ENCODE measurements at regions not wholly inside any gene's neighbourhood (a gene's known extent, or its start where the extent isn't known, plus 50 kb on each side); places are given as distances from the start of the nearest gene placed in this dataset.

DNA sequence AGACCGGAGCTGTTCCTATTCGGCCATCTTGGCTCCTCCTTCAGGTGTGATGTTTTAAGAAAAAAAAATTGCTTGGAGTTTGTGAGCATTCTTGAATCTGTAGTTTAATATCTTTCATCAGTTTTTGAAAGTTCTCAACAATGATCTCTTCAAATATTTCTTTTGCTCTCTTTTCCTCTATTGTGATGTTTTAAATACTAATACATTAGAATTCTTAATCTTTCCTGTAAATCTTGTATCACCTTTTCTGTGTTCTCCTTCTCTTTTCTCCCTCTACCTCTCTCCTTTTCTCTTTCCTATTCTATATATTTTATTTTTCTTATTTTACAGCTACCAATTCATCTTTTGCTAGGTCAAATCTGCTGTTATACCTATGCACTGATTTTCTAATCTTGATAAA lies 212.3 kb downstream of the RPS12 start:
- no peaks in the 10 kb centered on the region for H3K9me3 Mint-ChIP-seq
- DNase-seq (ENCODE audit: low spot score in 2 of 2): no peak
- H3K36me3 Mint-ChIP-seq: no peaks in the 10 kb centered on the region
- no peak overlapping the region for H3K4me3 Mint-ChIP-seq
- H3K27me3 Mint-ChIP-seq: no peaks in the 10 kb centered on the region
- ATAC-seq (ENCODE audit: low read depth): no peak
- H3K4me1 Mint-ChIP-seq: no peaks in the 10 kb centered on the region
- H3K27ac Mint-ChIP-seq: no peak overlapping the region

DNA sequence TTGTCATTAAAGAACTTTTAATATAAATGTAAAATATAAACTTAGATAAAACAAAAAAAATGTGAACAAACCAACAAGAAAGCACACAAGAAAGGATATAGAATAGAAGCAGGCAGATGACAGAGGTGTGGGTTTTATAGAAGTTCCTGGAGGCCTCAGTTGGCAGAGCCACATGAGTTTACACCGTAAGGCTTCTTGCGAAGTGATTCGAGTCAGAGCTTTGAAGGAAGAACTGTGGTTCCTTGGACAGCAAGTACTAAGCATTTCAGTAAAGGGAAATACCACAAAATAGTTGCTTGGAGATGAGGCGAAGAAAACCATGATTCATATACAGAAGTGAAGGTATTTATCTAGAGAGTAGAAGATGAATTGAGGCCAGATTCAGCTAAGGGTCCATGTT lies 207.9 kb upstream of the EYA4 start:
- Mint-ChIP-seq H3K4me3 (no peak overlapping the region), H3K4me1 (no peaks in the 10 kb centered on the region), H3K36me3 (no peaks in the 10 kb centered on the region), H3K27ac (no peak overlapping the region), H3K27me3 (peaks cover 3% of the 10 kb centered on the region), H3K9me3 (no peaks in the 10 kb centered on the region)
- ATAC-seq (ENCODE audit: low read depth) (no peak), DNase-seq (ENCODE audit: low spot score in 2 of 2) (no peak)

DNA sequence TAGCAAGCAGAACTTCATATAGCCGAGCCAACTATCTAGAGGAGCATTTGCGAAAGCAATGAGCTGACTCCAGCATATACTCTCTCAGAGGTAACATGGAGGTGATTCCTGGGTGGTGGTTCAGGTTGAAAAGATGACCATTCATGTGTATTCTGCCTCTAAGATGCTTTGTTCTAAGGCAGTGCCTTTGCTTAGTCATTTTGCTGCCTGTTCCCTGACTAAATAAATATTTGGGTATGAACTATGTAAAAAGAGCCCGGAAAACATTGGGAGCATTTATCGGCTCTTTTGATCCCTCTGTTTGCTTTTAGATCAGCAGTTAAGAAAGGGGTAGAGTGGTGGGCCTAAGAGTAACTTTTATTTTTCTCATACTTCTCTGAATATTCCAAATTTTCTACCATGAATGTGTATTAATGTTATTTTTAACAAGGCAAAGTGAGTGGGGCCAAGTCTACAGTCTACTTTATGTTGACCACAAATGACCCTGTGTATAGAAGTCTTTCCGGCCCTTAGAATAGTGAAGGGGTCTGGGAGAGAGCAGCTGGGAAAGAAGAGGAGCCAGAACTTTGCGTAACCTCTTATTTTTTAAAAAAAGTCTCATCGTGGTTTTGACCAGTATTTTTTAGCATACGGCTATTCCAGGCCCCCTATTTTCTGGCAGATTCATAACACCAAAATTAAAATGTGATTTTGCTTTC lies 206.5 kb upstream of the EYA4 start:
- DNase-seq (ENCODE audit: low spot score in 2 of 2): no peak
- no peaks in the 10 kb centered on the region for H3K4me1 Mint-ChIP-seq
- peaks cover 3% of the 10 kb centered on the region for H3K27me3 Mint-ChIP-seq
- no peak for ATAC-seq (ENCODE audit: low read depth)
- no peaks in the 10 kb centered on the region for H3K9me3 Mint-ChIP-seq
- H3K36me3 Mint-ChIP-seq: no peaks in the 10 kb centered on the region
- H3K4me3 Mint-ChIP-seq: no peak overlapping the region
- H3K27ac Mint-ChIP-seq: no peak overlapping the region

DNA sequence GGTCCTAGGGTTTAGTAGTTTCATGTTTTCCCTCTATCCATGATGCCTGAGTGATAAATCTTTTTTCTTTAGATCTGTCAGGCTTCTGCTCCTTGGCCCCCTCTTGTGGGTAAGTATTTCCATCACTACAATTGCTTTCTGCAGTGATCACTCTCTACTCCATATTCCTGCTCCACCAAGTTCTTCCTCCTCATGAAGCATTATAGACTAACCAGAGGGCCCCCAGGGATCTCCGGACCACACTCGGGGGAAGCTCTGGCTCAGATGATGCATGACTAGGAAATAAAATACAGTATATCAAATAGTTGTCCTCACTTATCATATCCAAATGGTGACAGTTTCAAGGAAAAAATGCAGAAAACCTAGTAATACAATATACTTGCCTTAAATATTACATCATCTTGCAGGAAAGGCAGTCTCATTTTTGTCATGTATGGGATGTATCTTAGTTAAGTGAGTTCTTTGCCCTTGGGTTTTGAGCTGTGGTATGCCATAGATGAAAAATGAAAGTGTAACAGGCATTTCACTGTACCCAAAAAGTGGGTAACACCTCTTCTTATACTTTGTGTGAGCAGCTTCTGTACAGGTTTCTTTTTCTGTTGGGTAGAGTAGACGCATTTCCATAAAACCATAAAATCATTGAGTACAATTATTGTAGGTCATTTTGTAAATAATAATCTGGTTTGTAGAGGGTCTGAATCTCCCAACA lies 200.9 kb upstream of the EYA4 start:
- Mint-ChIP-seq H3K9me3 (no peaks in the 10 kb centered on the region), H3K4me1 (no peaks in the 10 kb centered on the region), H3K27ac (no peak overlapping the region), H3K36me3 (no peaks in the 10 kb centered on the region), H3K4me3 (no peak overlapping the region), H3K27me3 (peaks cover 1% of the 10 kb centered on the region)
- peak in 1 of 2 donors; percentile 1 for DNase-seq (ENCODE audit: low spot score in 2 of 2)
- no peak for ATAC-seq (ENCODE audit: low read depth)

DNA sequence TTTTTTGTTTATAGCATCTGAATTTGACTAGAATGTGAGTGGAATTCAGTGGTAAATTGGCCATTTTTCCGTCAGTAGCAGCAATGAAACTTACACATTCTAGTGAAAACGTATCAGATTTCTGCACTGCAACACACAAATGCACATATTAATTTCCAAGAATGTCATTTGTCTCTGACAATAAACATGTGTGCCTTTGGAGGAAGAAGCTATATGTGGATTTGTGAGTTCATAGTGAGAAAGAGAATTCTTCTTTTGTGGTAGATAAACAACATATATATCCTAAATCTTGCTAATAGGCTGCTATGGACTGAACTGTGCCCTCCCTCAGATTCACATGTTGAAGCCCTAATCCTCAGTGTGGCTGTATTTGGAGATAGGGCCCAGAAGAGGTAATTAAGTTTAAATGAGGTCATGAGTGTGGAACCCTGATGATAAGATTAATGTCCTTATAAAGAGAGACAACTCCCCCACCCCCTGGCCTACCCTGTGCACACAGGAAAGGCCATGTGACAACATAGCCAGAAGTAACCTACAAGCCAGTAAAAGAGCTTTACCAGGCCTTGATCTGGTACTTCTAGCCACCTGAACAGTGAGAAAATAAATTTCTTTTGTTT lies 200.2 kb upstream of the EYA4 start:
- ATAC-seq (ENCODE audit: low read depth): no peak
- Mint-ChIP-seq H3K9me3 (no peaks in the 10 kb centered on the region), H3K4me1 (no peaks in the 10 kb centered on the region)

DNA sequence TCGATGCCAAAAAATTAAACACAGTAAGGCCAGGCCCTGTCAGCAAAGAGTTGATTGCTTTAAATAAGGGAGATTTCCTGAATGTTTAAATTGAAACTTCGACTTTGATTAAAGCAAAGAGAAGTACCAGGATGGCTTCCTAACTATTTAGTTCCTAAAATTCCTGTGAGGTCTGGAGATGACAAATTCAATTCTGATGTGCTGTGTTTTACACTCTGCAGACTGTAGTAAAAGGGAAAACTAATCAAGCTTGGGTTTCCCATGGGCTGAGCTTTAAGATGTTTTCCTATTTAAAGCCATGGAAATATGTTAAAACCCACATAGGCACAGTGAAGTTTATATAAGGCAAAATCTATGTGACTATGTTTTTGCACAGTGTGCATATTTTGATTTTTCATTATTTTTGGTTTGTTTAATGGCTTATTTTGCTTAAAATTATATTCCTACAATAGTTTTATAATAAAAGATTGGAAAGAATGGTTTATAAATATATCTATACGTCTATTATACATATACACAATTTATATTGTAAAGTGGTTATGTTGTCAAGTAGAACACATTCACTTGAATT lies 198.5 kb upstream of the EYA4 start:
- Mint-ChIP-seq H3K27me3 (peaks cover 1% of the 10 kb centered on the region), H3K4me3 (no peak overlapping the region), H3K9me3 (no peaks in the 10 kb centered on the region), H3K4me1 (no peaks in the 10 kb centered on the region), H3K27ac (no peak overlapping the region), H3K36me3 (no peaks in the 10 kb centered on the region)
- DNase-seq (ENCODE audit: low spot score in 2 of 2) (no peak), ATAC-seq (ENCODE audit: low read depth) (no peak)

More for the DNA sequence above, 200.2 kb upstream of the EYA4 start:
- no peaks in the 10 kb centered on the region for H3K36me3 Mint-ChIP-seq
- no peak overlapping the region for H3K27ac Mint-ChIP-seq
- H3K27me3 Mint-ChIP-seq: peaks cover 1% of the 10 kb centered on the region
- no peak overlapping the region for H3K4me3 Mint-ChIP-seq
- no peak for DNase-seq (ENCODE audit: low spot score in 2 of 2)

DNA sequence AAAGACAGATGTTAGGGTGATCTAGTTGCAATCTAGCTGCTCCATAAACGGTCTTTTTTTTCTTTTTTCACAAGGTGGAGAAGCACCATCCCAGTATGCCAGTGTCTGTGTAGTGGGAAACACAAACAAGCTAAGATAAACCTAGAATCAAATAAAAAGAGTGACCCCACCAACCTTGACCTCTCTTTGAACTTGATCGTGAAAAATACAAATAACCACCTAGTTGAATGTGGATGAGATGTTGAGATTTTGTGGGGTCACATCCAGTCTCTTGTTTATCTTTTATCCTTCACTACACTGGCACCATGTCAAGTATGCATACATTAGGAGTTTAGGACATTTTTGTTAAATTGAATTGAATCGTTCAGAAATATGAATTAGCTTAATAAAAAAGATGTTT lies 194.6 kb upstream of the EYA4 start:
- no peak overlapping the region for H3K4me3 Mint-ChIP-seq
- H3K27ac Mint-ChIP-seq: no peak overlapping the region
- no peaks in the 10 kb centered on the region for H3K36me3 Mint-ChIP-seq
- no peaks in the 10 kb centered on the region for H3K9me3 Mint-ChIP-seq
- peaks cover 1% of the 10 kb centered on the region for H3K27me3 Mint-ChIP-seq
- no peak for DNase-seq (ENCODE audit: low spot score in 2 of 2)
- H3K4me1 Mint-ChIP-seq: no peaks in the 10 kb centered on the region
- ATAC-seq (ENCODE audit: low read depth): no peak

DNA sequence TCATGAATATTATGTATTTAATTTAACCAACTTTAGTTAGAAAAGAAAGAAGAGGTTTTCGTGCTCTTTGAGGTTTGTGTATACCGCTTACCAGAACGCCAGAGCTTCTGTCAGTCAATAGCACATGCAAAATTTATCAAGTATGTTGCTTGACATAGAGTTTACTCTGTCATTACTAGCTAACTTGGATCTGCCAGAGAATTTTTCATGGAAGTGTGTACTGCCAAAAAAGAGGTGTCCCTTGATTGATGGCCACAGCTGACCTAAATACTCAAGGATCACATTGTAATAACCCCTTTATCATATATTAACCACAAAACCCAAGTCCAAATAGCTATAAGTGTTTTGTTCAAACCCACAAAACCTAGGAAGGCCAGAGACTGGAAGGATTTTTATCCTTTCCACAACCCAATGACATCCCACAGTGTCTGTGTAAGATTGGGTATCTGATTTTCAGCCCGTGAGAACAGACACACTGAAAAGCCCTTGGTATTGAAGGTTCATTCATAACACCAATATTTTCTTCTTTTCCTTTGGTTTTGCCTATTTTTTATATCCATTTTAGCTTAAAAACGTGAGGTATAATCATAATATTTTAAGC lies 194.0 kb upstream of the EYA4 start:
- Mint-ChIP-seq H3K4me3 (no peak overlapping the region), H3K27ac (no peak overlapping the region), H3K27me3 (peaks cover 1% of the 10 kb centered on the region), H3K36me3 (no peaks in the 10 kb centered on the region), H3K4me1 (no peaks in the 10 kb centered on the region), H3K9me3 (no peaks in the 10 kb centered on the region)
- DNase-seq (ENCODE audit: low spot score in 2 of 2) (no peak), ATAC-seq (ENCODE audit: low read depth) (no peak)

DNA sequence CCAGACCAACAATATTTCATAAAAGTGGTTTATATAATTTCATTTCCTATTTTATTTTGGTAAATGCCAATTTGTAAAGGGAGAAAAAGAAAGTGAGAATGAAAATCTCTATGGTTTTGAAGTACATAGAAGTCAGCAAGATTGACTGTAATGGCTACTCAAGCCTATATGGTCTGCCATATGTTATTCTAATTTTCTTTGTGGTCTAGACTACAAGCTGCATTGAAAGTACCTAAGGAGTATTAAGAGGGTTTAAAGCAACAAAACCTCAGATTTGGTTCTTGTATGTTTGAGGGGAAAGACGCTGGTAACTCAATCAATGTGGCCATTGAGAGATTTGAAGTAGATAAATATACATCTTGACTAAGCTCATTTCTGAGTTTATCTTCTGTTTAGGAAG lies 193.5 kb upstream of the EYA4 start:
- no peaks in the 10 kb centered on the region for H3K36me3 Mint-ChIP-seq
- DNase-seq (ENCODE audit: low spot score in 2 of 2): no peak
- no peak for ATAC-seq (ENCODE audit: low read depth)
- no peak overlapping the region for H3K4me3 Mint-ChIP-seq
- peaks cover 1% of the 10 kb centered on the region for H3K27me3 Mint-ChIP-seq
- no peaks in the 10 kb centered on the region for H3K4me1 Mint-ChIP-seq
- H3K27ac Mint-ChIP-seq: no peak overlapping the region
- H3K9me3 Mint-ChIP-seq: no peaks in the 10 kb centered on the region

DNA sequence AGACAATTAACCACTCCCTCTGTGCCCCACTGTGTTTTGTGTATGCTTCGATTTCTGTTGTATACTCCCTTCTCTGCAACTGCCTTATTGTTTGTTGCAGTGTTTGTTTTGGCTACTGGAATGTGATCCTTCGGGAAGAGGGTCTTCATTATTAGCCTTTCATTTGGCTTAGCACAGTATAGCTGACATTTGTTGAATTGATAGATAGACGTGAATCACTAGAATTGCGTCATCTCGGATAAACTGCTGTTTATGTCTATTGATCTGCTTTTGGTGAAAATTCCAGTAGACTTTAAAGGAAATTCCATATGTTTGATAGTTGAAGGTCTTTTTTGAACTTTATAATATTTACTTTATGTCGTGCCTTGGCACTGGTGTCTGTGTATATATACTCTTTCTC lies 189.9 kb upstream of the EYA4 start:
- ATAC-seq (ENCODE audit: low read depth): no peak
- H3K36me3 Mint-ChIP-seq: no peaks in the 10 kb centered on the region
- H3K27ac Mint-ChIP-seq: no peak overlapping the region

DNA sequence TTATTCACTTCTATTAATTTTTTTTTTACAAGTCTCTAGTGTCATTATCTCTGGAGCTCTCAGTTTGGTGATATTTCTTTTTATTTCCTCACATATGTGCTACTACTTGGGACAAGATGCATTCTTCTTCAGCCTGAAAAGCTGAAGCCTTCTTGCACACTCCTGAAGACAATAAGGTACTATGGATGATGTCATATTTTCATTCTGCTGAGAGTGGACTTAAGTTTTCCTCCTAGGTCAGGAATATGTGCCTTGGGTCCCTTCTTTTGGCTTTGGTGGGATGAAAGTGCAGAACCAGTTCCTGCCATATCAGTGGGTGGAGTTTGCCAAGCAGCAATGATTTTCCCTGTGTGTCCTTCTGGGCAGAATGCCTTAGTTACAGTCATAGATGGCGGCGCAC lies 188.7 kb upstream of the EYA4 start:
- H3K9me3 Mint-ChIP-seq: no peaks in the 10 kb centered on the region
- no peaks in the 10 kb centered on the region for H3K4me1 Mint-ChIP-seq
- no peak overlapping the region for H3K27ac Mint-ChIP-seq
- H3K4me3 Mint-ChIP-seq: no peak overlapping the region
- DNase-seq (ENCODE audit: low spot score in 2 of 2): no peak
- H3K36me3 Mint-ChIP-seq: no peaks in the 10 kb centered on the region
- H3K27me3 Mint-ChIP-seq: peaks cover 3% of the 10 kb centered on the region
- no peak for ATAC-seq (ENCODE audit: low read depth)

More for the DNA sequence above, 189.9 kb upstream of the EYA4 start:
- Mint-ChIP-seq H3K4me3 (no peak overlapping the region), H3K9me3 (no peaks in the 10 kb centered on the region), H3K27me3 (peaks cover 3% of the 10 kb centered on the region), H3K4me1 (no peaks in the 10 kb centered on the region)
- DNase-seq (ENCODE audit: low spot score in 2 of 2): no peak

DNA sequence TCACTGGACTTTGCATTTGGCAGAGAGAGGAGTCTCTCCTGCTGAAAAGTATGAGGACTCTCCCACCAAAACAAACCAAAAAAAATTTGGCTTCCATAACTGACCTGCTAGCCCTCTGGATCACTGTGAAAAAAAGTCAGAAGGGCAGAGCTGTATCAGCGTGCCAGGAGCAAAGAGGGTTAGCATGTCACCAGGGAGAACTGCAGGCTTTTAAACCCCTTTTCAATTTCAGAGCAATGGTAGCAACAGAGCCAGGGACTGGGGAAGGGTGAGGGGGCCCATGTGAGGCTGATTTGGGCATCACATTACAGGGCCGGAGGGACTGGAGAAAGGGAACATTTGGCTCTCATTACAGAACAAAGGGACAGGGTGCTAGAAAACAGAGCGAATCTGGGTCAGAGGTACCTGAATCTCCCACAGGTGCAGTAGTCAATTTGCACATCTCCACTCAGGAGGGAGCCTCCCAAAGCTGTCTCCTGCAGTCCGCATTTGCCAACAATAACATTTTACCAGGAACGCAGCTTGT lies 185.7 kb upstream of the EYA4 start:
- ATAC-seq (ENCODE audit: low read depth) (no peak), DNase-seq (ENCODE audit: low spot score in 2 of 2) (no peak)
- Mint-ChIP-seq H3K4me3 (no peak overlapping the region), H3K27ac (no peak overlapping the region), H3K27me3 (peaks cover 2% of the 10 kb centered on the region), H3K9me3 (no peaks in the 10 kb centered on the region), H3K36me3 (no peaks in the 10 kb centered on the region), H3K4me1 (no peaks in the 10 kb centered on the region)

DNA sequence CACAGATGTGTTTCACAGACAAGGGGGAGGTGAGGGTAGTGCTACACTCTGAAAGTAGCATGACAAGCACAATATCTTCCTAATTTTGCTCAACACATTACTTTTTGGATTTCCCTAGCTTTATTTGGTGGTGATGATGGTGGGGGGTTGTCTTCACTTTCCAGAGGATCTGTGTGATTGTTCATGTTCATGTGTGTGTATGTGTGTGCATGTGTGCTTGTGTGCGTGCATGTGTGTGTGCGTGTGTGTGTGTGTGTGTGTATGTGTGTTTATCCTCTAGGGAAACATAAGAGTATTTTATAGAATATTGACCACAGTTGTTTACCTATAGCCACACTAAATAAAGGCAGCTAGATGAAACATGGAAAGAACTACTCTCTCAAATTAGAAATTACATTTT lies 183.8 kb upstream of the EYA4 start:
- Mint-ChIP-seq H3K4me1 (no peaks in the 10 kb centered on the region), H3K4me3 (no peak overlapping the region), H3K27me3 (peaks cover 2% of the 10 kb centered on the region), H3K9me3 (no peaks in the 10 kb centered on the region), H3K27ac (no peak overlapping the region), H3K36me3 (no peaks in the 10 kb centered on the region)
- ATAC-seq (ENCODE audit: low read depth) (no peak), DNase-seq (ENCODE audit: low spot score in 2 of 2) (no peak)

DNA sequence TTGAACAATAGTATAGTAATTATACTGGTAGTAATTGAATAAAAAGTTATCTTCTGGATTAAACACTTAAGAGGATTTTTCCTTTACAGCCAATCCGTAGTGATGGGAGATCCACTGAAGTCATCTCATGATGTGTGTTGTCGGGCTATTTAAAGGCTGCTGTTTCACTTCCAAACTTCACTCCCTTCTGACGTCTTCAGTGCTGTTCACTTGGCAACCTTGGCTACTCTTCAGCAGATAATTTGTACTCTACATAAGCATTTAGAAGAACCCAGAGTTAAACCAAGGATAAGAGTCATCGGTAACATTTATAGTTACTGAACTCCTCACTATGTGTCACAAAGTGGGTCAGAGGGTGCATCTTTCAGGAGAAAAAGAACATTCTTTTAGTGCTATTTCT lies 179.1 kb upstream of the EYA4 start:
- H3K27ac Mint-ChIP-seq: no peak overlapping the region
- H3K4me3 Mint-ChIP-seq: no peak overlapping the region
- no peak for DNase-seq (ENCODE audit: low spot score in 2 of 2)
- no peaks in the 10 kb centered on the region for H3K36me3 Mint-ChIP-seq
- no peaks in the 10 kb centered on the region for H3K4me1 Mint-ChIP-seq
- no peak for ATAC-seq (ENCODE audit: low read depth)
- no peaks in the 10 kb centered on the region for H3K27me3 Mint-ChIP-seq
- H3K9me3 Mint-ChIP-seq: no peaks in the 10 kb centered on the region
